HEK293T (cell line): ENCODE measurements at regions not wholly inside any gene's neighbourhood (a gene's known extent, or its start where the extent isn't known, plus 50 kb on each side); places are given as distances from the start of the nearest gene placed in this dataset.

Experiments
- CTCF ChIA-PET: fragments of 350-600 bp; formaldehyde crosslinking; extraction: SDS; loops from one replicate; lab custom pipeline; 2021; ENCODE audit warnings: antibody characterized with exemption, inconsistent platforms; lab: Yijun Ruan, JAX
- POLR2A ChIA-PET: fragments of 350-600 bp; formaldehyde crosslinking; extraction: SDS; loops from one replicate; lab custom pipeline; 2020; ENCODE audit warnings: antibody characterized with exemption, inconsistent platforms; lab: Yijun Ruan, JAX
- DNase-seq: peaks from one replicate; pipeline ENCODE4 v3.0.0; 2012; ENCODE audit warnings: mixed read lengths; ENCODE audit errors: extremely low spot score
- ARNT ChIP-seq: fragments of 450-650 bp; IDR thresholded peaks from 2 replicates; pipeline ENCODE4 v1.6.1; 2017; ENCODE audit warnings: mild to moderate bottlenecking
- BHLHE40 ChIP-seq: fragments of 450-650 bp; IDR thresholded peaks from 2 replicates; pipeline ENCODE4 v1.6.1; 2016; ENCODE audit warnings: mild to moderate bottlenecking, moderate library complexity, borderline replicate concordance
- CTBP1 ChIP-seq: fragments of 450-650 bp; IDR thresholded peaks from 2 replicates; pipeline ENCODE4 v1.6.1; 2016; ENCODE audit warnings: borderline replicate concordance
- ELF4 ChIP-seq: fragments of 450-650 bp; IDR thresholded peaks from 2 replicates; pipeline ENCODE4 v1.6.1; 2017; ENCODE audit warnings: antibody characterized with exemption
- FOXA1 ChIP-seq: fragments of 450-650 bp; IDR thresholded peaks from 2 replicates; pipeline ENCODE4 v1.6.1; 2016; ENCODE audit warnings: mild to moderate bottlenecking
- FOXK2 ChIP-seq: fragments of 450-650 bp; IDR thresholded peaks from 2 replicates; pipeline ENCODE4 v1.6.1; 2016; ENCODE audit warnings: mild to moderate bottlenecking
- FOXM1 ChIP-seq: fragments of 450-650 bp; IDR thresholded peaks from 2 replicates; pipeline ENCODE4 v1.6.1; 2017; ENCODE audit warnings: mild to moderate bottlenecking, borderline replicate concordance
- HDGF ChIP-seq: fragments of 450-650 bp; IDR thresholded peaks from 2 replicates; pipeline ENCODE4 v1.6.1; 2017; ENCODE audit warnings: antibody characterized with exemption, borderline replicate concordance
- L3MBTL2 ChIP-seq: fragments of 450-650 bp; conservative IDR thresholded peaks from 2 replicates; pipeline ENCODE4 v1.6.1; 2016; ENCODE audit warnings: mild to moderate bottlenecking
- LEF1 ChIP-seq: fragments of 450-650 bp; IDR thresholded peaks from 2 replicates; pipeline ENCODE4 v1.6.1; 2017; ENCODE audit warnings: mild to moderate bottlenecking, borderline replicate concordance
- NFRKB ChIP-seq: fragments of 450-650 bp; IDR thresholded peaks from 2 replicates; pipeline ENCODE4 v1.6.1; 2016; ENCODE audit warnings: mild to moderate bottlenecking, moderate library complexity
- SP1 ChIP-seq: fragments of 450-650 bp; IDR thresholded peaks from 2 replicates; pipeline ENCODE4 v1.6.1; 2017
- SUZ12 ChIP-seq: fragments of 450-650 bp; IDR thresholded peaks from 2 replicates; pipeline ENCODE4 v1.6.1; 2016; ENCODE audit warnings: mild to moderate bottlenecking
- TARDBP ChIP-seq: fragments of 450-650 bp; IDR thresholded peaks from 2 replicates; pipeline ENCODE4 v1.6.1; 2016
- ZNF384 ChIP-seq: fragments of 450-650 bp; IDR thresholded peaks from 2 replicates; pipeline ENCODE4 v1.6.1; 2016
- TF ChIP-seq, protein P1 (sequence below): fragments of 450-650 bp; IDR thresholded peaks from 2 replicates; pipeline ENCODE4 v1.6.1; 2016

DNA sequence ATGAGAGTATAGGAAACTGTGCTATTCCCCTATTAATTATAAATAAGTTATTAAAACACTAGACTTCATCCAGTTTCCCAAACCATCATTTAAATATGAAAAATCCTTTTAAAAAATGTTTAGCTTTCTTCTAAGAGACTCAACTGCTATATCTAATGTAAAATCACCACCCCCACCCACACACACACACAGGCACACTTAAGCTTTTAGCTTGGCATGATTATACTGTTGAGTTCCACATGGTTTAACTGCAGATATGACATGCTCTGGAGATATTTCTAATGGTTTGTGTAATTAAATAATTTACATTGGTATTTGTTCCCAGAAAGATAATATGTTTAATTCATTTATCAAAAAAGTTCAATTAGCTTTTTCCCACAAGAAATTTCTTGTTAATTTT, 1700.1 kb upstream of the SLC10A2 start:
- ChIA-PET POLR2A (no interaction called here), CTCF (no interaction called here)
- DNase-seq, result no peak
- TF ChIP-seq ELF4 (no peak), SP1 (no peak), SUZ12 (no peak), FOXA1 (no peak), TARDBP (no peak), CTBP1 (no peak), HDGF (no peak), NFRKB (no peak), ARNT (no peak), LEF1 (no peak), FOXM1 (no peak), ZNF384 (no peak), L3MBTL2 (no peak), BHLHE40 (no peak), FOXK2 (no peak)
- TF ChIP-seq, protein P1, sequence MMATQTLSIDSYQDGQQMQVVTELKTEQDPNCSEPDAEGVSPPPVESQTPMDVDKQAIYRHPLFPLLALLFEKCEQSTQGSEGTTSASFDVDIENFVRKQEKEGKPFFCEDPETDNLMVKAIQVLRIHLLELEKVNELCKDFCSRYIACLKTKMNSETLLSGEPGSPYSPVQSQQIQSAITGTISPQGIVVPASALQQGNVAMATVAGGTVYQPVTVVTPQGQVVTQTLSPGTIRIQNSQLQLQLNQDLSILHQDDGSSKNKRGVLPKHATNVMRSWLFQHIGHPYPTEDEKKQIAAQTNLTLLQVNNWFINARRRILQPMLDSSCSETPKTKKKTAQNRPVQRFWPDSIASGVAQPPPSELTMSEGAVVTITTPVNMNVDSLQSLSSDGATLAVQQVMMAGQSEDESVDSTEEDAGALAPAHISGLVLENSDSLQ, result no peak

DNA sequence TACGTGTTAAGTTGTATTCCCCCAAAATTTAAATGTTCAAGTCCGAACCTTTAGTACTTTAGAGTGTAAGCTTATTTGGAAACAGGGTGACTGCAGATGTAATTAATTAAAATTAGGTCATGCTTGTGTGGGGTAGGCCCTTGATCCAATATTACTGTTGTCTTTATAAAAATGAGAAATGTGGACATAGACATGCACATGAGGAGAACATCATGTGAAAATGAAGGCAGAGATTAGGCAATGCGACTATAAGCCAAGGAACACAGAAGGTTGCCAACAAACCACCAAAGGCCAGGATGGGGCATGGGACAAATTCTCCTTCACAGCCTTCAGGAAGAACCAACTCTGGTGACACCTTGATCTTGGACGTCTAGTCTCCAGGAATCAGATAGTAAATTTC, 1698.4 kb upstream of the SLC10A2 start:
- DNase-seq, result no peak
- POLR2A ChIA-PET, result no interaction called here
- TF ChIP-seq NFRKB, result no peak
- no peak for TF ChIP-seq SP1
- no peak for TF ChIP-seq HDGF
- TF ChIP-seq FOXA1, result no peak
- no peak for TF ChIP-seq FOXK2
- no peak for TF ChIP-seq ARNT
- no peak for TF ChIP-seq SUZ12
- no peak for TF ChIP-seq LEF1
- CTCF ChIA-PET, result no interaction called here

DNA sequence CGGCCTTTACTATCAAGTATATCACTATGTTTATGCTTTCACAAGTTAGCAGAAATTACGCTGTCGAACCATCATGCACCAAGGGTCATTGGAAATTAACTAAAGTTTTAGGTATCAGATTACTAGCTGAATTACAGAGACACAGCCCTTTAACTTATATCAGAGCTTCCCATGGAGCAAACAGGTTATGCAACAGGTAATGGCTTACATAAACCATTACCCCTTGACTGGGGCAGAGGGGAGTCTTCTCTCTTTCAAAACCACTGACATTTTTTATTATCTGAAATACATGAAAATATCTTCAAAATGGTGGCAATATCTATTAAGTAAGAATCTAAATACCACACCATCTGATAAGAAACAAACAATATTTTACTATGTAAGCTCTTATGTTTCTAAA, 1692.9 kb upstream of the SLC10A2 start:
- ChIA-PET CTCF (interaction anchor here (0.5 kb wide), 1 partner anchor 1056 kb away, joined by 3 read pairs; no protein-coding TSS in a partner anchor), POLR2A (no interaction called here)
- no peak for DNase-seq
- no peak for TF ChIP-seq FOXA1

DNA sequence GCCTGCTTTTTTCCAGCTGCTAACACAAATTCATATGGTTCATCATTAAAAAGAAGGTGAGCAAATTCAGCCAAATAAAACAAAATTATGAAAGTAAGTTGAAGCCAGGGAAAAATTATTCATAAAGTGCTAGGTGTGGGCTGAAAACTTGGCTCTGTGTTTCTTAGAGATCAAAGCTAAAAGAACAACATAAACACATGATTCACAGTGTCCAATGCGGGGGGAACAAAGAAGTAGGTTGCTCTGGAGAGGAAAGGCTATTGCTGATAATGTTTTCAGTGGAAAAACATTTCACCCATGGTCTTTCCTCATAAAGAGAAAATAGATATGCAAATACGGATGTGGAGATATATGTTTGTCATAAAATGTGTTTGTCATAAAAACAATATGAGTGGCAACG, 1691.5 kb upstream of the SLC10A2 start:
- no peak for DNase-seq
- ChIA-PET CTCF (interaction anchor here (0.5 to 1.1 kb wide), 2 partner anchors 16 to 247 kb away, joined by 3 to 6 read pairs; no protein-coding TSS in a partner anchor), POLR2A (no interaction called here)
- no peak for TF ChIP-seq FOXM1

DNA sequence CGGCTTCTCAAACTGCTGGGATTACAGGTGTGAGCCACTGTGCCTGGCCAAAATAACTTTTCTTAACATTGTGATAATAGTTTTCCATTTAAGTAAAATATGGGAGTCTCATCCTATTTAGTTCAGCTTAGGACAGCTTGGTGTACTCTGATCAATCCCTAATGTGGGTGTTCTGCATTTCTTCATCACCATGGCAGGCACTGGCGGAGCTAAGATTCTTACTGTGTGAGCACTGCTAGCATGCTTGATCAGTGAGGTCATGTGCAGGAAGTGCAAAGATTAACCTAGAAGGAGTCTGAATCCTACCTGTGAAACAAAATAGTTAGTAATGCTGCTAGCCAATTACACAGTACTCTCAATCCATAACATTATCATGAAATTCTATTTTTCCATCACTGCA, 1684.2 kb upstream of the SLC10A2 start:
- TF ChIP-seq LEF1, result no peak
- no peak for TF ChIP-seq SUZ12
- no peak for TF ChIP-seq FOXK2
- TF ChIP-seq ELF4, result no peak
- no peak for TF ChIP-seq NFRKB
- no peak for TF ChIP-seq ARNT
- no peak for TF ChIP-seq CTBP1
- no peak for TF ChIP-seq ZNF384
- TF ChIP-seq FOXA1, result no peak
- TF ChIP-seq TARDBP, result no peak
- TF ChIP-seq, protein P1, result no peak
- ChIA-PET POLR2A (no interaction called here), CTCF (no interaction called here)
- DNase-seq, result no peak

DNA sequence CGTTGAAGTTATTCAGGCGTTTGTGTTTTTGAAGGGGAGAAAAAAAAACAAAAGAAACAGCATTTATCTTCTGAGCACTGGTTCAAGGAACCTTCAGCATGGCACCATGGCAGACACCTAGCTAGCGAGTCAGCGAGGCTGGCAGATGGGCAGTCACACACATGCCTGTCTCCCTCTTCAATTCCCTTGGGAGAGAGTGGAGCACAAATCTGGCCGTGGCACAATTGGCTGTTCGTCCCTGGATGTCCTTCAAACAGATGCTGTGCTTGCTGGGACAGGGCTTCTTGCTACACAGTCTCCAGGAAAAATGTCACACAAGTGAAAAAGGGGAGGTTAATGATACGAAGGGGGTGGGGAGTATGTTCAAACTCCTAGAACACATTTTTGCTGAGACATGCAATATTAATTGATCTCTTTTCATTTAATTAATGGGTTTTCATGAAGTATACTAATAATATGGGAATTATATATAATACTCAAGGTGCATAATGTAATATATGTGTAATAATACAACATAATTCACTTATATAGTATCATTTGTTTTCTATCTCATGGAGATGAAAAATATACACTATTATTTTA, 1674.5 kb upstream of the SLC10A2 start:
- TF ChIP-seq ZNF384 (no peak), ARNT (no peak), FOXK2 (no peak), CTBP1 (no peak), NFRKB (no peak), LEF1 (no peak), SP1 (no peak), BHLHE40 (no peak), FOXM1 (no peak), HDGF (no peak), L3MBTL2 (no peak), TARDBP (no peak), FOXA1 (no peak)
- TF ChIP-seq, protein P1, result no peak
- ChIA-PET CTCF (no interaction called here), POLR2A (no interaction called here)
- DNase-seq, result no peak

DNA sequence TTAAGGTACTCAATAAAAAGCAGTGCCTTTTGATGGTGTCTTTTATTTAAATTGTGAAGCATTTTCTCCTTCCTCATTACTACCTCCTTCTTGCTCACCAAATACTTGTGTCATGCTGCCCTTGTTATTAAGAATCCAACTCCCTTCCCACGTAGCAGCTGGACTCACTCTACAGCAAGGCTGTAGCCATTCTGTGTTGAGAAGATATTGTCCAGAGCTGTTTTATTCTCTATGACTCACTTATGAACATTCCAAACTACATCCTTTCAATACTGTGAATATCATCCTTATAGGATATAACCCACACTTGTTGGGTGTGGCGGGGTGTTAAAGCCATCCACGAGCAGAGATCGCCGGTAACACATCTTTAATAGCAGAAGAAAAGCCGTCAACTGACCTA, 1671.5 kb upstream of the SLC10A2 start:
- ChIA-PET POLR2A (no interaction called here), CTCF (no interaction called here)
- TF ChIP-seq FOXM1, result no peak
- no peak for TF ChIP-seq NFRKB
- TF ChIP-seq FOXK2, result no peak
- TF ChIP-seq SUZ12, result no peak
- no peak for TF ChIP-seq HDGF
- no peak for TF ChIP-seq SP1
- no peak for TF ChIP-seq TARDBP
- TF ChIP-seq, protein P1, result no peak
- TF ChIP-seq ARNT, result no peak
- no peak for TF ChIP-seq LEF1
- no peak for TF ChIP-seq FOXA1
- no peak for TF ChIP-seq ZNF384
- TF ChIP-seq CTBP1, result no peak
- no peak for TF ChIP-seq ELF4
- no peak for TF ChIP-seq BHLHE40
- TF ChIP-seq L3MBTL2, result no peak
- no peak for DNase-seq
